ENCODE measurements at regions not wholly inside any gene's neighbourhood (a gene's known extent, or its start where the extent isn't known, plus 50 kb on each side); places are given as distances from the start of the nearest gene placed in this dataset.

- Histone ChIP-seq H3K4me3 (no peak overlapping the region), H3K27ac (no peak overlapping the region), H3K4me1 (no peaks in the 10 kb centered on the region), H3K36me3 (no peaks in the 10 kb centered on the region), H3K27me3 (no peaks in the 10 kb centered on the region), H3K9me3 (no peaks in the 10 kb centered on the region)
- no peak for TF ChIP-seq POLR2AphosphoS5 (IDR thresholded peaks at IDR 0.05; ENCODE audit: insufficient read depth in 1 of 2, low read depth in 1 of 2)
- no peak for TF ChIP-seq POLR2A (IDR thresholded peaks at IDR 0.05)
- no peak for TF ChIP-seq CTCF (IDR thresholded peaks at IDR 0.05)
- intact Hi-C loops (cut with DNase I) = no loop called here
- DNase-seq (ENCODE audit: extremely low spot score in 2 of 2) = no peak
Measured at GRCh38 chr10:8979976-8980375, 925.5 kb downstream of the GATA3 start.

- Histone ChIP-seq H3K4me3 (no peak overlapping the region), H3K36me3 (no peaks in the 10 kb centered on the region), H3K27me3 (no peaks in the 10 kb centered on the region), H3K27ac (no peak overlapping the region), H3K4me1 (no peaks in the 10 kb centered on the region), H3K9me3 (no peaks in the 10 kb centered on the region)
- intact Hi-C loops (cut with DNase I) = no loop called here
- no peak for TF ChIP-seq CTCF (IDR thresholded peaks at IDR 0.05)
- no peak for TF ChIP-seq POLR2A (IDR thresholded peaks at IDR 0.05)
- no peak for TF ChIP-seq POLR2AphosphoS5 (IDR thresholded peaks at IDR 0.05; ENCODE audit: insufficient read depth in 1 of 2, low read depth in 1 of 2)
- DNase-seq (ENCODE audit: extremely low spot score in 2 of 2) = no peak
Measured at GRCh38 chr10:8981277-8981676, 926.8 kb downstream of the GATA3 start.

GRCh38 chr10:8985651-8986050 lies 931.2 kb downstream of the GATA3 start:
- H3K4me3 ChIP-seq = no peak overlapping the region
- no peak for DNase-seq (ENCODE audit: extremely low spot score in 2 of 2)
- no peak overlapping the region for H3K27ac ChIP-seq
- no peaks in the 10 kb centered on the region for H3K27me3 ChIP-seq
- TF ChIP-seq POLR2A (IDR thresholded peaks at IDR 0.05) (no peak), CTCF (IDR thresholded peaks at IDR 0.05) (no peak), POLR2AphosphoS5 (IDR thresholded peaks at IDR 0.05; ENCODE audit: insufficient read depth in 1 of 2, low read depth in 1 of 2) (no peak)
- no peaks in the 10 kb centered on the region for H3K36me3 ChIP-seq
- intact Hi-C loops (cut with DNase I) = no loop called here
- H3K9me3 ChIP-seq = no peaks in the 10 kb centered on the region
- no peaks in the 10 kb centered on the region for H3K4me1 ChIP-seq

- Histone ChIP-seq H3K36me3 (no peaks in the 10 kb centered on the region), H3K27ac (no peak overlapping the region), H3K27me3 (no peaks in the 10 kb centered on the region), H3K4me1 (no peaks in the 10 kb centered on the region), H3K9me3 (no peaks in the 10 kb centered on the region), H3K4me3 (no peak overlapping the region)
- TF ChIP-seq CTCF (IDR thresholded peaks at IDR 0.05) (no peak), POLR2AphosphoS5 (IDR thresholded peaks at IDR 0.05; ENCODE audit: insufficient read depth in 1 of 2, low read depth in 1 of 2) (no peak)
- no peak for DNase-seq (ENCODE audit: extremely low spot score in 2 of 2)
- intact Hi-C loops (cut with DNase I) = no loop called here
Measured at GRCh38 chr10:8986975-8987374, 932.5 kb downstream of the GATA3 start.

- H3K4me3 ChIP-seq = no peak overlapping the region
- H3K36me3 ChIP-seq = no peaks in the 10 kb centered on the region
- intact Hi-C loops (cut with DNase I) = no loop called here
- no peaks in the 10 kb centered on the region for H3K4me1 ChIP-seq
- no peaks in the 10 kb centered on the region for H3K9me3 ChIP-seq
- DNase-seq (ENCODE audit: extremely low spot score in 2 of 2) = no peak
- H3K27ac ChIP-seq = no peak overlapping the region
- no peaks in the 10 kb centered on the region for H3K27me3 ChIP-seq
- TF ChIP-seq CTCF (IDR thresholded peaks at IDR 0.05) (no peak), POLR2A (IDR thresholded peaks at IDR 0.05) (no peak), POLR2AphosphoS5 (IDR thresholded peaks at IDR 0.05; ENCODE audit: insufficient read depth in 1 of 2, low read depth in 1 of 2) (no peak)
Measured at GRCh38 chr10:8987712-8988111, 933.2 kb downstream of the GATA3 start.
